Esophagus squamous epithelium (tissue), 4 donors: ENCODE measurements at regions not wholly inside any gene's neighbourhood (a gene's known extent, or its start where the extent isn't known, plus 50 kb on each side); places are given as distances from the start of the nearest gene placed in this dataset.

Experiments used
- POLR2A ChIP-seq, 4 donors: fragments of 450-650 bp; IDR thresholded peaks; one replicate each; pipeline ENCODE4 v1.6.1; 2017; ENCODE audit warnings: antibody characterized with exemption in 4 of 4, mild to moderate bottlenecking in 4 of 4, moderate library complexity in 3 of 4
- TF ChIP-seq, protein P1 (sequence below), 6 experiments: fragments of 450-650 bp in 4 of 6; fragments of 200-600 bp in 2 of 6; sonication (generic) in 2 of 6; IDR thresholded peaks; one replicate each; pipeline ENCODE4 v1.5.1; 2016 to 2019; ENCODE audit warnings: antibody characterized with exemption in 6 of 6, mild to moderate bottlenecking in 4 of 6, moderate library complexity in 4 of 6

DNA sequence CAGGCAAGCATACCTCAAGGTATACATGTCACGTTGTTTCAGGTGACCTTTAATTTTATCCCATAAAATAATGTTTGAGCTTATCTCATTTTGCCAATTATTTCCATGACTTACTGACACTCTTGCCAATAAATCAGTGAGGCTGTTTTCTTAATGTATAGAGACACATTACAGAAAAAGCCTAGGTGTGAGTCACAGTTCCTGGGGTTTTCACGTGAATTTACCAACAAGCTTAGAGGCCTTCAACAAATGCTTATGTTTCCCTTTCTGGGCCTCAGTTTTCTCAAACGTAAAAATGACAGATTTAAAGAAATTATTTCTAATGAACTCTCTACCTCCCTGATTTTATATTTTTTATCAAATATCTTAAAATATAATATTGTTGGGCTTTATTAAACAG, 517.5 kb upstream of the SPHKAP start:
- TF ChIP-seq, protein P1, sequence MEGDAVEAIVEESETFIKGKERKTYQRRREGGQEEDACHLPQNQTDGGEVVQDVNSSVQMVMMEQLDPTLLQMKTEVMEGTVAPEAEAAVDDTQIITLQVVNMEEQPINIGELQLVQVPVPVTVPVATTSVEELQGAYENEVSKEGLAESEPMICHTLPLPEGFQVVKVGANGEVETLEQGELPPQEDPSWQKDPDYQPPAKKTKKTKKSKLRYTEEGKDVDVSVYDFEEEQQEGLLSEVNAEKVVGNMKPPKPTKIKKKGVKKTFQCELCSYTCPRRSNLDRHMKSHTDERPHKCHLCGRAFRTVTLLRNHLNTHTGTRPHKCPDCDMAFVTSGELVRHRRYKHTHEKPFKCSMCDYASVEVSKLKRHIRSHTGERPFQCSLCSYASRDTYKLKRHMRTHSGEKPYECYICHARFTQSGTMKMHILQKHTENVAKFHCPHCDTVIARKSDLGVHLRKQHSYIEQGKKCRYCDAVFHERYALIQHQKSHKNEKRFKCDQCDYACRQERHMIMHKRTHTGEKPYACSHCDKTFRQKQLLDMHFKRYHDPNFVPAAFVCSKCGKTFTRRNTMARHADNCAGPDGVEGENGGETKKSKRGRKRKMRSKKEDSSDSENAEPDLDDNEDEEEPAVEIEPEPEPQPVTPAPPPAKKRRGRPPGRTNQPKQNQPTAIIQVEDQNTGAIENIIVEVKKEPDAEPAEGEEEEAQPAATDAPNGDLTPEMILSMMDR (IDR thresholded peaks at IDR 0.05), result no peak
- TF ChIP-seq POLR2A (IDR thresholded peaks at IDR 0.05), result no peak
